Gastroesophageal sphincter (tissue), 3 donors: ENCODE measurements at regions not wholly inside any gene's neighbourhood (a gene's known extent, or its start where the extent isn't known, plus 50 kb on each side); places are given as distances from the start of the nearest gene placed in this dataset.

Experiments used
- CTCF ChIP-seq, 4 experiments: fragments of 200-600 bp in 2 of 4; fragments of 450-650 bp in 2 of 4; sonication (generic) in 1 of 4; IDR thresholded peaks; one replicate each; pipeline ENCODE4 v1.5.1; 2017 to 2019; ENCODE audit warnings: antibody characterized with exemption in 4 of 4, mild to moderate bottlenecking in 2 of 4, moderate library complexity in 2 of 4
- POLR2A ChIP-seq, 2 donors: fragments of 450-650 bp; IDR thresholded peaks; one replicate each; pipeline ENCODE4 v1.6.1; 2017; ENCODE audit warnings: antibody characterized with exemption in 2 of 2, mild to moderate bottlenecking in 2 of 2, moderate library complexity in 1 of 2
- POLR2AphosphoS5 ChIP-seq: sonication (generic); formaldehyde crosslinking; IDR thresholded peaks from one replicate; pipeline ENCODE4 v1.6.1; 2017; ENCODE audit warnings: antibody characterized with exemption

- TF ChIP-seq POLR2A (IDR thresholded peaks at IDR 0.05) = no peak
- TF ChIP-seq CTCF (IDR thresholded peaks at IDR 0.05) = peak; percentile 30 to 57 (median 53)
- no peak for TF ChIP-seq POLR2AphosphoS5
Measured at GRCh38 chr6:99119109-99120031, 171.6 kb upstream of the FBXL4 start.
